ENCODE measurements at regions not wholly inside any gene's neighbourhood (a gene's known extent, or its start where the extent isn't known, plus 50 kb on each side); places are given as distances from the start of the nearest gene placed in this dataset.

DNA sequence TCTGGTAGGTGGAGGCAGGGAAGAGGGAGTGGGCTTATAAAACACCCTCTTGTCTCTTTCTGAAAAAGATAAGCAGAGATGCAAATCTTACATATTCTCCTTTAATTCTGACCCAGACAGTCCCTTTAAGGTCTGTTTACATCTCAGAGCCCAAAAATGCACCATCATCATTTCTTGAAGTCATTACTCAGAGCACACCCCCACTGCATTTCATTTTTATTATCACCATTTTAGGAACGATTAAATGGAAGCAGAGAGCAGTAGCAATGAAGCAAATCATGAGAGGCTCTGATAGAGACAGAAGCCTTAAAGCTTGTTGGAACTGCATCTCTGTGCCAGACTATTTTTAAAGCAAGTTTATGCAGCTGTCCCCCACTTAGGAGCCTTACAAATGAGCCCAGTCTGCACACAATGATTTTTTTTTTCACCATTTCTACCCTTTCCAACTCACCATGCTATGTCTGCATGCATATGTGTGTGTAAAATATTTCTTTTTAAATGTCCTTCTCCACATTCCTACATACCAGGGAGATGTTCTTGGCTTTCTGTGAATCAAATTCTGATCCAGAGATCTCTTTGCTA lies 311.0 kb downstream of the GRIN2B start:
- H3K4me3 ChIP-seq, result no peak overlapping the region
- no peaks in the 10 kb centered on the region for H3K9me3 ChIP-seq
- no peaks in the 10 kb centered on the region for H3K27me3 ChIP-seq (ENCODE audit: low read depth)
- H3K4me1 ChIP-seq, result no peaks in the 10 kb centered on the region
- in situ Hi-C loops (cut with MboI; ENCODE audit: low sequenced_read_pairs), result no loop called here
- no peaks in the 10 kb centered on the region for H3K36me3 ChIP-seq (replicated peaks)
- no peak for DNase-seq (ENCODE audit: low spot score in 2 of 2)

DNA sequence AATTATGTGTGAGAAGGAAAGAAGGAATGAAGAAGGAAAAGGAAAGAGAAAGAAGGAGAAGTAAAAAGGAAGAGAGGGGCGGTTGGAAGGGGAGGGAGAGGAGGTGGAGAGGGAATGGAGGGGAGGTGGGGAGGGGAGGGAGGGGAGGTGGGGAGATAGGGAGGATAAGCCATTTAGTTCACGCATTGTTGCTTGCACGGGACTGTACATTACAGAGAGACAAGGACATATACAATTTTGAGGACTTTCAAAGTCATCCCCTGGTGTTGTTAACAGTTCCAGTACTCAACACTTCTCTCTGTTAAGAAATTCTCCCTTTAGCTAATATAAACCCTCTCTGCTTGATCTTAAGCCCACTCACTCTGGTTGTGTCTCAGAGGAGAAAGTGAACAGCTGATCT lies 312.5 kb downstream of the GRIN2B start:
- Histone ChIP-seq H3K4me1 (no peaks in the 10 kb centered on the region), H3K4me3 (no peak overlapping the region), H3K36me3 (replicated peaks) (no peaks in the 10 kb centered on the region), H3K9me3 (no peaks in the 10 kb centered on the region), H3K27me3 (ENCODE audit: low read depth) (no peaks in the 10 kb centered on the region)
- in situ Hi-C loops (cut with MboI; ENCODE audit: low sequenced_read_pairs), result no loop called here
- no peak for DNase-seq (ENCODE audit: low spot score in 2 of 2)

DNA sequence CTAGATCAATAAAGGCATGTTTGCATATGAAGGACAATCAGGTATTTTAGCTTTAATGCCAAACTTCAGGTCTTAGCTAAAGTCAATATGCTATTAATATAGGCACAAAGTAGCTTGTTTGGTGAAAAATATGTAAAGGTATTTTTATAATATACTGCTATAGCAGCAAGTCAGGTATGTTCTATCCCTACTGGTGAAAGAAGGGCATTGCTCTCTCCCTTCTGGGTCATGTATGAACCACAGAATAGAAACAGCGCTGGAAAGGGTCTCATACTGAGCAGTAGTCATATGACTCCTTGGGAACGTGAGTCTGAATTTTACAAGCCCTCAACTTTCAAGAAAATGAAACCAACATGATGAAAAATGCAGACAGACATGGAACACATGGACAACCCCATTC lies 314.6 kb downstream of the GRIN2B start:
- no peak overlapping the region for H3K4me3 ChIP-seq
- in situ Hi-C loops (cut with MboI; ENCODE audit: low sequenced_read_pairs), result no loop called here
- H3K27me3 ChIP-seq (ENCODE audit: low read depth), result no peaks in the 10 kb centered on the region
- no peaks in the 10 kb centered on the region for H3K4me1 ChIP-seq
- no peak for DNase-seq (ENCODE audit: low spot score in 2 of 2)
- H3K9me3 ChIP-seq, result no peaks in the 10 kb centered on the region
- no peaks in the 10 kb centered on the region for H3K36me3 ChIP-seq (replicated peaks)

DNA sequence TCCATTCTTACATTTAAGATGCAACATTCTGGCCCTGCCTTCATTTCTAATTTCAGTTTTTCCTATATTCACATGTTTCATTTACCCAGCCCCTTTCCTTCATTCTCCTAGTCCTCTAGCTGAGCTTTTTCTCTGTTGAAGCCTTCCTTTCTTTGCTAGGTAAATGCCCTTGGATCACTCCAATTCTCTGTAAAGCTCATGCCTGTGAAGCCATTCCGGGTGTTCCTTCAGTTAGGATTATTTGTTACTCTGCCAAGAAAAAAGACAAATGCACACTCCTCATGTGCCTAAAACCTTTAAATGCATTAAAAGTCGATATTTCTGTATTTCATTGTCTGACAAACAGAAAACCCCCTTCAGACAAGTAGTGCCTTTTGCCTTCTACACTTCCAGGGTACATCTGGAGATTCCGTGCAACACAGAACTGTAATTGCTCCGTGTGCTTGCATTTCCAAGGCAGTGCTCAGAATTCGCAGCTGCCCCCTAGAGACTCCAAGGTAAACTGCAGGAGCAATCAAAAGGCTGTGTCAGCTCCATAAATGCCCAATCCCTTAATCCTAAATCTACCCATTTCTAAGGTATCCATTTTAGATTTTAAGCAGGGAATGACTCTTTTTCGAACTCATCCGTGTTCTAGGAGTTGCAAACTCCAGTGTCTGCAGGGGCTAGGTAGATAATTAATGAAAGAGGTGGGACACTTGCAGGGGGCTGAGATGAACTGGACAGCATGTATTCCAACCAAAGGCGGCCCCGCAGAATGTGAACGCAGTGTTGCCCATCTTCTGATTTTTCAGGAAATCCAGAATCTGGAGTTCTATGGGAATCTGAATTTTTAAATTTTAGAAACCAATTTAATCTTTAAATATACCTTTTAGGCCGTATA lies 320.2 kb downstream of the GRIN2B start:
- H3K4me1 ChIP-seq, result no peaks in the 10 kb centered on the region
- in situ Hi-C loops (cut with MboI; ENCODE audit: low sequenced_read_pairs), result no loop called here
- DNase-seq (ENCODE audit: low spot score in 2 of 2), result peak; percentile 32 to 57
- H3K9me3 ChIP-seq, result no peaks in the 10 kb centered on the region
- H3K27me3 ChIP-seq (ENCODE audit: low read depth), result peaks cover 3% of the 10 kb centered on the region
- no peak overlapping the region for H3K4me3 ChIP-seq
- H3K36me3 ChIP-seq (replicated peaks), result no peaks in the 10 kb centered on the region

DNA sequence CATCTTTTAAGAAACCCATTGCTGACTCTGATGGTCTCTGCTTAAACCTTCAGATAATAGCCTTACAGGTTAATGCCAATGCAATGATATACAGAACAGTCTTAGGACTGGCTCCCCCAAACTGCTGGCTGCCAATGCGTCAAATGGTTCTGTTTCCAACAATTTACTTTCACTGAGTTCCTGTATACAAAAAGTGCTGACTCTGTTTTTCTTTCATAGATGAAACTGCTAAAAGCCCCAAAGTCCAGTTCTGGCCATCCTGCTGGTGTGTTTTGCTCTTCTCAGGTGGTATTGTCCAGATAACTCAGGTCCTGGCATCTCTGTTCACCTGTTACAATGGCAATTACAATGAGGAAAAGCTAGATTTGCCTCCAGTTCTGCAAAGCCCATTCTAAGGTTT lies 326.9 kb downstream of the GRIN2B start:
- no peaks in the 10 kb centered on the region for H3K4me1 ChIP-seq
- no peak for DNase-seq (ENCODE audit: low spot score in 2 of 2)
- H3K27me3 ChIP-seq (ENCODE audit: low read depth), result no peaks in the 10 kb centered on the region; the same call in 1 of the 2 replicates
- no peaks in the 10 kb centered on the region for H3K9me3 ChIP-seq
- H3K36me3 ChIP-seq (replicated peaks), result no peaks in the 10 kb centered on the region
- in situ Hi-C loops (cut with MboI; ENCODE audit: low sequenced_read_pairs), result no loop called here
- H3K4me3 ChIP-seq, result no peak overlapping the region

DNA sequence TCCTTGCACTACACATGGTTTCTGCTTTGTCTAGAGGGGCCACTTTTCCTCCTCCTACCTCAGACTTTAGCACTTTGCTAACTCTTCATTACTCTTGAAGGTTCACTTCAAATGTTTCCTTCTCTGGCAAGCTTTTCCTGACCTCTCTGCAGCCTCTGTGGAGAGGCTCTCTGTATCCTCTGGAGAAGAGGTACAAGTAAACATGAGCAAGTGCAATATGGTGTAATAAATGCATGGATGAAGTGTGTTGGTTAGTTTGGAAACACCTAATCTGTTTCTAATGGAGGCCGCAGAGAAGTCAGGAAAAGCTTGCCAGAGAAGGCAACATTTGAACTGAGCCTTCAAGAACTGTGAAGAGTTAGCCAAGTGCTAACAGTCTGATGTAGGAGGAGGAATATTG lies 329.3 kb downstream of the GRIN2B start:
- H3K4me1 ChIP-seq, result no peaks in the 10 kb centered on the region
- H3K4me3 ChIP-seq, result no peak overlapping the region
- in situ Hi-C loops (cut with MboI; ENCODE audit: low sequenced_read_pairs), result no loop called here
- H3K9me3 ChIP-seq, result no peaks in the 10 kb centered on the region
- no peak for DNase-seq (ENCODE audit: low spot score in 2 of 2)
- no peaks in the 10 kb centered on the region for H3K36me3 ChIP-seq (replicated peaks)
- H3K27me3 ChIP-seq (ENCODE audit: low read depth), result no peaks in the 10 kb centered on the region

DNA sequence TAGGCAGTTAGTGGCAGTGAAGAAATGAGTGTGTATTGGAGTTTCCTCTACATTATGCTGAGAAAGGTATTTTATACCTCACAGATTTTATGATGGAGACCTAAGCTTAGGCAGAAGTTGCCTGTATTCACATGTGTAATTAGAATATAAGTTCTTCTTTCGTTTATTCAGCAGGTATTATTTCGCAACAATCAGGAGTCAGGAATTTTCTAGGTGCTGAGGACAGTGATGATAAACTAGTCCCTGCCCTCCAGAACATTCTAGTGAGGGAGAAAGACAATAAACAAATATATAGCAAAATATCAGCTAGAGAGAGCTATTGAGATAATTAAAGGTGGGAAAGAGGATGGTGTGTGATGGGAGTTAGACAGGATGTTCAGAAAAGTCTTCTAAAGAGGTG lies 345.7 kb downstream of the GRIN2B start:
- no peak for DNase-seq (ENCODE audit: low spot score in 2 of 2)
- Histone ChIP-seq H3K9me3 (no peaks in the 10 kb centered on the region), H3K36me3 (replicated peaks) (no peaks in the 10 kb centered on the region), H3K27me3 (ENCODE audit: low read depth) (no peaks in the 10 kb centered on the region), H3K4me3 (no peak overlapping the region), H3K4me1 (no peaks in the 10 kb centered on the region)
- in situ Hi-C loops (cut with MboI; ENCODE audit: low sequenced_read_pairs), result no loop called here

DNA sequence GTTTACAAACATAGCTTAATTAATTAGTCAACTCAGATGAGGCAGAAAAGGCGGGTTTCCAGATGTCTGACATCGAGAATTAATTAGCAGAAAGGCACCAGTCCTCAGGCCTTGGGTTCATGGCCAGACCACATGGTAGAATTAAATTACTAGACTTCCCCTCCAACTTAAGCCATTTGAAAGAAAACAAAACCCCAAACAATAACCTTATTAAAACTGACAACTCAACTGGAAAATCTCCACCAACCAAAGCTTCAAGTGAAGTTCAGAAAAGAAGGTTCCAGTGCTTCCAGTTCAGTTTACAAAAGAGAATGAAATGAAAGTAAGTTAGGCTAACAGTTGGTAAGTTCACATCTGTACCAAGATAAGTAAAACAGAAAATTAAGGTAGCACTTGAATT lies 349.5 kb downstream of the GRIN2B start:
- no peaks in the 10 kb centered on the region for H3K36me3 ChIP-seq (replicated peaks)
- no peaks in the 10 kb centered on the region for H3K4me1 ChIP-seq
- H3K9me3 ChIP-seq, result no peaks in the 10 kb centered on the region
- no peaks in the 10 kb centered on the region for H3K27me3 ChIP-seq (ENCODE audit: low read depth)
- H3K4me3 ChIP-seq, result no peak overlapping the region
- DNase-seq (ENCODE audit: low spot score in 2 of 2), result no peak
- in situ Hi-C loops (cut with MboI; ENCODE audit: low sequenced_read_pairs), result no loop called here

DNA sequence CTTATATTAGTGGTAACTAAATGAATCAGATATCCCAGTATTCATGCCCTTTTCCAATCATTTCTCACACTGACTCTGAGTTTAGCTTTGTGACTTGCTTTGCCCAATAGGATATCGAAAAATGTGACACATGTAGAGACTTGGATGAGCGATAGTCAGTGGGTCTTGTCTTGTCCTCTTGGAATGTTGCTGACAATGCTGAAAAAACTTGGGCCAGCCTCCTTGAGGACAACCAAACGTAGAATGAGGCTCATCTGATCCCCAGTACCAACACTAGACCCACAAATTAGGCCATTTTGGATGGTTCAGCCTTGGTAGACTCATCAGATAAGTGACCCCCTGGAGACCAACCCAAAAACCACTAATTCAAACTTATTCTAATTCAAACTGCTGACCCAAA lies 351.0 kb downstream of the GRIN2B start:
- H3K4me3 ChIP-seq, result no peak overlapping the region
- no peak for DNase-seq (ENCODE audit: low spot score in 2 of 2)
- H3K27me3 ChIP-seq (ENCODE audit: low read depth), result no peaks in the 10 kb centered on the region
- H3K9me3 ChIP-seq, result no peaks in the 10 kb centered on the region
- H3K36me3 ChIP-seq (replicated peaks), result no peaks in the 10 kb centered on the region
- in situ Hi-C loops (cut with MboI; ENCODE audit: low sequenced_read_pairs), result no loop called here
- no peaks in the 10 kb centered on the region for H3K4me1 ChIP-seq

DNA sequence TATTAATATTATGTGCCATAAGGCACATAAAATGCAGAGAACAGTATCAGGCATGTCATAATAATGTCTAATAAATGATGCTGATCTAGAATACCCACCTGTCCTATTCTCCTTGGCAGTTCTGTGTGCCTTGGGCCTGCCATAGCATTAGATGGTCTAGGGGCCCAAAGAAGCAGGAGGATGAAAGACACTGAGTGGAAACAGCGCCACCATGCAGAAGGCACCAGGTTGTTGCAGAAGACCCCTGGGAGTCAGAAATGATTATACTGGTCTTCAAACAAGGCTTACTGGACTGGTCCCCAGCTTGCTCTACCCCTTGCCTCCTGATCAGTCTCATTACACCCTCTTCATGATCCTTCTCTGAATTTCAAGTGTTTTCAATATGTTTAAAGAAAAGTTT lies 353.3 kb downstream of the GRIN2B start:
- Histone ChIP-seq H3K4me3 (no peak overlapping the region), H3K9me3 (no peaks in the 10 kb centered on the region), H3K4me1 (no peaks in the 10 kb centered on the region), H3K27me3 (ENCODE audit: low read depth) (no peaks in the 10 kb centered on the region), H3K36me3 (replicated peaks) (no peaks in the 10 kb centered on the region)
- in situ Hi-C loops (cut with MboI; ENCODE audit: low sequenced_read_pairs), result no loop called here
- DNase-seq (ENCODE audit: low spot score in 2 of 2), result no peak

DNA sequence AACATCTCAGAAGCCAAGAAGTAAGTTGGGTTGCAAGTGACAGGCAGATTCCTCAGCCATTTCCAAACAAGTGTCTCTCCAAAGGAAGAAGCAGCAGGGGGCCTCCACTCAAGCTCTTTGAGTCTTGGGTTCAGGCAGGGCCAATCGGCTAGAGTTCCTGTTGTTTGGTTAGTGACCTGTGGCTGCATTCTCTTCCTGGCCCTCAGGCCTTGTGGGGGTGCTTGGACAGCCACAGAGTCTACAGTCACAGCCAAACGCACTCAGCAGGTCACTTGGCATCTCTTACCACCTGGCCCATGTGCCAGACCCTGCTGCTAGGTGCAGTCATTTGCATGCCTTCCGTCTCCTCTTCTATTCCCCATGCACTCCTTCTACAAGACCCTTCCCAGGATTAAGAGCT lies 353.9 kb downstream of the GRIN2B start:
- no peak for DNase-seq (ENCODE audit: low spot score in 2 of 2)
- H3K4me3 ChIP-seq, result no peak overlapping the region
- no peaks in the 10 kb centered on the region for H3K4me1 ChIP-seq
- no peaks in the 10 kb centered on the region for H3K36me3 ChIP-seq (replicated peaks)
- no peaks in the 10 kb centered on the region for H3K9me3 ChIP-seq
- H3K27me3 ChIP-seq (ENCODE audit: low read depth), result no peaks in the 10 kb centered on the region
- in situ Hi-C loops (cut with MboI; ENCODE audit: low sequenced_read_pairs), result no loop called here

DNA sequence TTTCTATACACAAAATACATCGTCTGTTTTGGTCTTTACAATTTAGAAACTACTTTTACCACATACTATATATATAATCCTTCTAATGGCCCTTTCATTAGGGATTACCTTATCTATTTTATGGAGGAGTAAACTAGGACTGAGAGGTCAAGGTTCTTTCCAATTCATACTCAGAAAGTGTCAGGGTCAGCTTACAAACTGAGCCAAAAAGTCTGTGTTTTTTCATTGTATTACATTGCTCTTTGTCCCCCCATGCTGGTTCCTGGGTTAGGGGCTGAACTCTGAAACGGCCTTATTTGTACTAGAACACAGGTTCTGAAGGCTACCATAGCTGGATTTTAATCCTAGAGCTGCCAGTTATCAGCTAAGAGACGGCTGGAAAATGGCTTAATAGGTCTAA lies 368.1 kb downstream of the GRIN2B start:
- Histone ChIP-seq H3K4me3 (no peak overlapping the region), H3K36me3 (replicated peaks) (no peaks in the 10 kb centered on the region), H3K9me3 (no peaks in the 10 kb centered on the region), H3K4me1 (no peaks in the 10 kb centered on the region), H3K27me3 (ENCODE audit: low read depth) (no peaks in the 10 kb centered on the region)
- DNase-seq (ENCODE audit: low spot score in 2 of 2), result no peak
- in situ Hi-C loops (cut with MboI; ENCODE audit: low sequenced_read_pairs), result no loop called here

DNA sequence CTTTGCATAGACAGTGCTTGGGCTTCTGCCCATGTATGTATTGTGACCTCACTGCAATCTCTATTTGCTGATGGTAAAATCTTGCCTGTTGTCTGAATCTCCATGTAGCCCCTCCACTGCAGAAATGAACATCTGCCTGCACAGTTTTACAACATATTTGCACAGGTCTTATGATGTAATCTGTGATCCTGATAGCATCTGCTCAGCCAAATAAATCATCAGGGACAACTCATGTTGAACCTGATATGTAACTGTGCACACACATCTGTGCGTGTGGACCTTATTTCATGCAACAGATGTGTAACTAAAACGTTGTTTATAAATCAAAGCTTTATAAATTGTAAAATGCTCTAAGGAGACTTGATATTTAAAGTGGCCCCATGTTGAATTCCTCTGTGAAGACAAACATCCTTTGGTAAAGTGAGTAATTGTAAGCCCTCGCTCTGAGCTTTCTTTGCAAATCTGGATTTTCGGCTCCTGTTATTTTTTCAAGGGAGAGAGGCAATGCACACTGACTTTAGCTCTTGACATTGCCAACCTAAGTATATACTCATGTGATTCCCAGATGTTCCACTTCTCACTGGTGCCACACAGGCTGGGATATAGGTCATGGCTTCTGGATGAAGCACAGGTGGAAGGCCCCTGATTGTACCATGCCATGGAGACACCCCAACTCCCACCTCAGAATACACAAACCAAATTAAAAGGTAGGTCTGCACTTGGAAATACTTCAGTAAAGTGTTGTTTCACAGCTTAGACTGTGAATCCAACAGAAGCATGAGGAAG lies 371.3 kb downstream of the GRIN2B start:
- no peak for DNase-seq (ENCODE audit: low spot score in 2 of 2)
- Histone ChIP-seq H3K4me1 (no peaks in the 10 kb centered on the region), H3K4me3 (no peak overlapping the region), H3K36me3 (replicated peaks) (no peaks in the 10 kb centered on the region), H3K27me3 (ENCODE audit: low read depth) (no peaks in the 10 kb centered on the region), H3K9me3 (no peaks in the 10 kb centered on the region)
- in situ Hi-C loops (cut with MboI; ENCODE audit: low sequenced_read_pairs), result no loop called here

DNA sequence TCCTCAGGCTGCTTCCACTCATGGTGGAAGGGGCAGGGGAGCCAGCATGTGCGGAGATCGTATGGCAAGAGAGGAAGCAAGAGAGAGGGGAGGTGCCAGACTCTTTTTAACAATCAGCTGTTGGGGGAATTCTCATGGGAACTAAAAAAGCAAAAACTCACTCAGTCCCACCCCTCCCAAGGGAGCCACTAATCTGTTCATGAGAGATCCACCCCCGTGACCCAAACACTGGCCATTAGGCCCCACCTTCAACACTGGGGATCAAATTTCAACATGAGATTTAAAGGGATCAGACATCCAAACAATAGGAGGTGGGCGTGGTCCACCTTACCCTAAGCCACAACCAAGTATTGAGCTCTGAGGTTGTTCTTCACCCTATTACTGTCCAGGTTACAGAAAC lies 375.1 kb downstream of the GRIN2B start:
- H3K27me3 ChIP-seq (ENCODE audit: low read depth), result no peaks in the 10 kb centered on the region
- no peaks in the 10 kb centered on the region for H3K4me1 ChIP-seq
- H3K9me3 ChIP-seq, result no peaks in the 10 kb centered on the region
- H3K36me3 ChIP-seq (replicated peaks), result no peaks in the 10 kb centered on the region
- in situ Hi-C loops (cut with MboI; ENCODE audit: low sequenced_read_pairs), result no loop called here
- peak in 1 of 2 experiments; percentile 45 for DNase-seq (ENCODE audit: low spot score in 2 of 2)
- no peak overlapping the region for H3K4me3 ChIP-seq

Measured in HAP-1 (cell line).